CD4-positive, alpha-beta T cell (primary cell): ENCODE measurements at regions not wholly inside any gene's neighbourhood (a gene's known extent, or its start where the extent isn't known, plus 50 kb on each side); places are given as distances from the start of the nearest gene placed in this dataset.

Source experiments
- ATAC-seq: fragments of 200-7000 bp; cut with Tn5 transposase; one replicate; pipeline ENCODE4 v1.10.0; 2022; ENCODE audit warnings: mild to moderate bottlenecking; ENCODE audit not compliant: poor library complexity
- CTCF ChIA-PET: fragments of 350-600 bp; sonication (Branson Sonifier 250); formaldehyde crosslinking; loops from one replicate; lab custom pipeline; 2021; ENCODE audit warnings: antibody characterized with exemption, inconsistent platforms; lab: Charles Lee
- POLR2A ChIA-PET: fragments of 350-600 bp; sonication (Branson Sonifier 250); formaldehyde crosslinking; loops from one replicate; lab custom pipeline; 2021; ENCODE audit warnings: antibody characterized with exemption, inconsistent platforms; lab: Charles Lee
- DNase-seq, 14 experiments: peaks; one replicate each; pipeline ENCODE4 v3.0.0-alpha.2; 2013 to 2020; ENCODE audit warnings: mixed read lengths in 2 of 14
- H3K27ac ChIP-seq, 2 donors: one replicate each; pipeline versions ENCODE4 v1.5.1 to v1.7.0; 2013; ENCODE audit warnings: low read length in 2 of 2, low read depth in 1 of 2, mild to moderate bottlenecking in 1 of 2
- H3K27me3 ChIP-seq, 2 experiments: 1 replicate in 1 of 2; 2 replicates in 1 of 2; pipeline versions ENCODE4 v1.6.1 to v1.7.0; 2013; ENCODE audit warnings: low read length in 2 of 2, control low read depth in 1 of 2, mild to moderate bottlenecking in 1 of 2, moderate library complexity in 1 of 2; ENCODE audit not compliant: insufficient read depth in 2 of 2, control insufficient read depth in 1 of 2
- H3K36me3 ChIP-seq: one replicate; pipeline ENCODE4 v1.6.1; 2013; ENCODE audit warnings: low read length, control low read depth; ENCODE audit not compliant: insufficient read depth
- H3K4me1 ChIP-seq: one replicate; pipeline ENCODE4 v1.6.1; 2013; ENCODE audit warnings: low read length, control low read depth; ENCODE audit not compliant: insufficient read depth
- H3K4me3 ChIP-seq: one replicate; pipeline ENCODE4 v1.5.1; 2013; ENCODE audit warnings: mild to moderate bottlenecking, low read length, moderate library complexity
- H3K9me3 ChIP-seq, 2 experiments: 1 replicate in 1 of 2; 2 replicates in 1 of 2; pipeline versions ENCODE4 v1.6.1 to v1.7.0; 2013; ENCODE audit warnings: low read length in 2 of 2, mild to moderate bottlenecking in 2 of 2, control low read depth in 1 of 2, moderate library complexity in 1 of 2; ENCODE audit not compliant: control insufficient read depth in 1 of 2, insufficient read depth in 1 of 2
- H3K27ac Mint-ChIP-seq: one replicate; pipeline ENCODE4 v1.8.0; 2020; ENCODE audit warnings: mixed read lengths
- H3K27me3 Mint-ChIP-seq: one replicate; pipeline ENCODE4 v1.8.0; 2021; ENCODE audit warnings: mixed read lengths
- H3K36me3 Mint-ChIP-seq: one replicate; pipeline ENCODE4 v1.8.0; 2021; ENCODE audit warnings: low read depth, mixed read lengths
- H3K4me1 Mint-ChIP-seq: one replicate; pipeline ENCODE4 v1.8.0; 2021; ENCODE audit warnings: low read depth, mixed read lengths
- H3K4me3 Mint-ChIP-seq: one replicate; pipeline ENCODE4 v1.8.0; 2020; ENCODE audit warnings: mild to moderate bottlenecking, mixed read lengths
- H3K9me3 Mint-ChIP-seq: one replicate; pipeline ENCODE4 v1.8.0; 2020; ENCODE audit warnings: mixed read lengths
- intact Hi-C, 2 experiments: fragments of 100-400 bp; cut with DNase I in 1 of 2; cut with micrococcal nuclease in 1 of 2; formaldehyde crosslinking; loops; one replicate each; pipeline versions ENCODE4 v1.15.1 to v1.9.0; 2023 to 2025; cut with DNase I, micrococcal nuclease
- TF ChIP-seq, protein P1 (sequence below): fragments of 200-600 bp; IDR thresholded peaks from one replicate; pipeline ENCODE4 v1.8.0; 2022; ENCODE audit warnings: antibody characterized with exemption, mild to moderate bottlenecking

DNA sequence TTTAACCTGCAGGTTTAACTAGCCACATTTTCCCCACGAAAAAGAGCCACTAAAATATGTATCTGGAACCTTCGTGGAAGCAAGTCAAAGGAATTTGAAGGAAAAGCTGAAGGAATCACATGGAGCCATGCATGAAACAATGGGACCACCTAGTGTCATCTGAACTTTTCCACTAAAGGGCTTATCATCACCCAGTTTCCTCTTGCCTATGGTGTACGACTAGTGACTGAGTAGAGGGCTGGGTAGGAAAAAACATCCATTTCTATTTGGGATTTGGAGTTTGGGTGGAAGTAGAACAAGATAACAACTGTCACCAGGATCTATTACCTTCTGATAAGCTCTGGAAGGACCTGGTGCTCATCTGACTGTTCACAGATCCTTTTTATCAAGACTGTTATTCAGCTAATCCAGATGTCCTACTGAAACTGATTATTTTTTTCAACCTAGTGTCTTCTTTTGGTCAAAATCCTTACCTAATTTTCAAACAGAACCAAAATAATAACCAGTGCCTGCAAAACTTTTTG is 153.2 kb upstream of the COL1A2 start:
- ChIA-PET POLR2A (no interaction called here), CTCF (no interaction called here)
- Mint-ChIP-seq H3K9me3 (no peaks in the 10 kb centered on the region), H3K36me3 (no peaks in the 10 kb centered on the region), H3K27ac (no peak overlapping the region), H3K4me1 (no peaks in the 10 kb centered on the region), H3K27me3 (no peaks in the 10 kb centered on the region), H3K4me3 (no peak overlapping the region)
- Histone ChIP-seq H3K36me3 (no peaks in the 10 kb centered on the region), H3K4me1 (no peaks in the 10 kb centered on the region), H3K9me3 (no peaks in the 10 kb centered on the region), H3K27ac (no peak overlapping the region), H3K27me3 (no peaks in the 10 kb centered on the region), H3K4me3 (no peak overlapping the region)
- no peak for DNase-seq
- TF ChIP-seq, protein P1, sequence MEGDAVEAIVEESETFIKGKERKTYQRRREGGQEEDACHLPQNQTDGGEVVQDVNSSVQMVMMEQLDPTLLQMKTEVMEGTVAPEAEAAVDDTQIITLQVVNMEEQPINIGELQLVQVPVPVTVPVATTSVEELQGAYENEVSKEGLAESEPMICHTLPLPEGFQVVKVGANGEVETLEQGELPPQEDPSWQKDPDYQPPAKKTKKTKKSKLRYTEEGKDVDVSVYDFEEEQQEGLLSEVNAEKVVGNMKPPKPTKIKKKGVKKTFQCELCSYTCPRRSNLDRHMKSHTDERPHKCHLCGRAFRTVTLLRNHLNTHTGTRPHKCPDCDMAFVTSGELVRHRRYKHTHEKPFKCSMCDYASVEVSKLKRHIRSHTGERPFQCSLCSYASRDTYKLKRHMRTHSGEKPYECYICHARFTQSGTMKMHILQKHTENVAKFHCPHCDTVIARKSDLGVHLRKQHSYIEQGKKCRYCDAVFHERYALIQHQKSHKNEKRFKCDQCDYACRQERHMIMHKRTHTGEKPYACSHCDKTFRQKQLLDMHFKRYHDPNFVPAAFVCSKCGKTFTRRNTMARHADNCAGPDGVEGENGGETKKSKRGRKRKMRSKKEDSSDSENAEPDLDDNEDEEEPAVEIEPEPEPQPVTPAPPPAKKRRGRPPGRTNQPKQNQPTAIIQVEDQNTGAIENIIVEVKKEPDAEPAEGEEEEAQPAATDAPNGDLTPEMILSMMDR, result no peak
- ATAC-seq, result no peak
- intact Hi-C loops, result no loop called here

DNA sequence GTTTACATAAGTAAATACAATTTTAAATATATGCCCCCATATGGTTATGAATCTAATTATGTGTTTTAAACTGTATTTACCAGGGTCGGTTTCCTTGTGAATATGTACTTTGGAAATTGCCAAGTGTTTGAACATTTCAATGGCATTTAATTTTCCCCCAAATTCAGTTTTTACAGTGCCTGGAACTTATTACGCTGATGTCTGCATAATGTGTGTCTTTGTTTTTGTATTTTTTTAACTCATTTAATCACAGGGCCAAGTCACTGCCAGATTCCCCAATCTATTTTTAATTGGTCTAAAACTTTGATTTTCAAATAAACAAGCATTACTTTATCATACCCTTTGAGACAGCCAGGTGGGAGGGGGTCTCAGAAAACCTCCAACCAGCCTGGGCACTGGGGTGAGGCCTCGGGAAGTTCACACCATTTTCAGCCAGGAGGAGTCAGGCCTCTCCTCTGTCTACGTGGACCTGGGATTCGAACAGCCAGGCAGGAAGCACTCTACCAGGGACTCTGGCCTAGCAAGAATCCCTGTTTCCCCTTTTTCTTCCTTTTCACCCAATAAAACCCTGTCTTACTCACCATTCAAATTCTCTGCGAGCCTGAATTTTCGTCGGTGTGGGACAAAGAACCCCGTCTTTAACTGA is 151.5 kb upstream of the COL1A2 start:
- no peaks in the 10 kb centered on the region for H3K27me3 Mint-ChIP-seq
- Histone ChIP-seq H3K27ac (no peak overlapping the region), H3K36me3 (no peaks in the 10 kb centered on the region), H3K9me3 (no peaks in the 10 kb centered on the region), H3K4me1 (no peaks in the 10 kb centered on the region), H3K4me3 (no peak overlapping the region), H3K27me3 (no peaks in the 10 kb centered on the region)
- H3K27ac Mint-ChIP-seq, result no peak overlapping the region
- CTCF ChIA-PET, result no interaction called here
- ATAC-seq, result no peak
- POLR2A ChIA-PET, result no interaction called here
- no peaks in the 10 kb centered on the region for H3K36me3 Mint-ChIP-seq
- no peak overlapping the region for H3K4me3 Mint-ChIP-seq
- H3K4me1 Mint-ChIP-seq, result no peaks in the 10 kb centered on the region
- no peaks in the 10 kb centered on the region for H3K9me3 Mint-ChIP-seq
- no peak for DNase-seq
- intact Hi-C loops, result no loop called here
- TF ChIP-seq, protein P1, result no peak

DNA sequence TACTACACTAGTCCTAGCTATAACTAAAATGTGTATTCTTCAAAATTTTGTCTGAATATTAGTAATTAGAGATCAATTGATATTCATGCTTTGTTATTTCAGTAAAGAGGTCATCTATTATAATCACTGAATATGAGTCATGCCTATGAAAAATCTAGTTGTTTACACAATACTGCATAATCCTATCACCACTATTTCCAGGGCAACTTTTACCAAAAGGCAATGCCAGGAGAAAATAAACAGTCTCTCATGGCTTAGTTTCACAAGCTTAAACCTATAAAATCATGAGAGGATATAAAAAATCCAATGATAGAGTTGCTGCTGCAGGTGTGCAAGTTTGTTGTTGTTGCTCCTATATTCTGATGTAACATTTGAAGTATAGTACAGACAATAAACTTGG is 149.9 kb upstream of the COL1A2 start:
- Histone ChIP-seq H3K9me3 (no peaks in the 10 kb centered on the region), H3K4me3 (no peak overlapping the region), H3K36me3 (no peaks in the 10 kb centered on the region), H3K27me3 (no peaks in the 10 kb centered on the region), H3K27ac (no peak overlapping the region), H3K4me1 (no peaks in the 10 kb centered on the region)
- Mint-ChIP-seq H3K9me3 (no peaks in the 10 kb centered on the region), H3K4me3 (no peak overlapping the region), H3K36me3 (no peaks in the 10 kb centered on the region), H3K27ac (no peak overlapping the region), H3K27me3 (no peaks in the 10 kb centered on the region), H3K4me1 (no peaks in the 10 kb centered on the region)
- intact Hi-C loops, result no loop called here
- ChIA-PET CTCF (no interaction called here), POLR2A (no interaction called here)
- TF ChIP-seq, protein P1, result no peak
- ATAC-seq, result no peak
- no peak for DNase-seq
